ENCODE measurements at regions not wholly inside any gene's neighbourhood (a gene's known extent, or its start where the extent isn't known, plus 50 kb on each side); places are given as distances from the start of the nearest gene placed in this dataset.

GRCh38 chr2:196251132-196251531 is 79.8 kb upstream of the STK17B start:
- Histone ChIP-seq H3K79me2 (no peaks in the 10 kb centered on the region), H3K9me3 (ENCODE audit: low read depth) (no peaks in the 10 kb centered on the region), H3K27me3 (no peaks in the 10 kb centered on the region), H4K20me1 (ENCODE audit: insufficient read depth, poor library complexity, severe bottlenecking) (no peaks in the 10 kb centered on the region), H3K36me3 (replicated peaks; ENCODE audit: insufficient read depth, low read depth) (no peaks in the 10 kb centered on the region), H3K4me3 (no peak overlapping the region), H3K4me2 (no peak overlapping the region), H3K9me2 (replicated peaks; ENCODE audit: insufficient read depth) (no peaks in the 10 kb centered on the region), H2AFZ (no peak overlapping the region), H3K4me1 (ENCODE audit: insufficient read depth) (peaks cover 11% of the 10 kb centered on the region), H3K27ac (no peak overlapping the region)
- DNase-seq (ENCODE audit: low spot score): no peak
- 100% methylated on average over 3 of the region's 3 CpGs for WGBS (ENCODE audit: low lambda C conversion rate, missing lambda C conversion rate)
- no peak for TF ChIP-seq CTCF (IDR thresholded peaks at IDR 0.05; ENCODE audit: poor library complexity)
- TF ChIP-seq EZH2phosphoT487 (IDR thresholded peaks at IDR 0.05; ENCODE audit: low read depth, severe bottlenecking, unreplicated experiment): no peak

GRCh38 chr2:196252408-196253115 is 81.2 kb upstream of the STK17B start:
- Histone ChIP-seq H3K9me2 (replicated peaks; ENCODE audit: insufficient read depth) (no peaks in the 10 kb centered on the region), H3K27me3 (no peaks in the 10 kb centered on the region), H3K9me3 (ENCODE audit: low read depth) (no peaks in the 10 kb centered on the region), H4K20me1 (ENCODE audit: insufficient read depth, poor library complexity, severe bottlenecking) (no peaks in the 10 kb centered on the region), H2AFZ (no peak overlapping the region), H3K4me3 (no peak overlapping the region), H3K27ac (no peak overlapping the region), H3K4me2 (no peak overlapping the region), H3K4me1 (ENCODE audit: insufficient read depth) (peaks cover 4% of the 10 kb centered on the region), H3K36me3 (replicated peaks; ENCODE audit: insufficient read depth, low read depth) (no peaks in the 10 kb centered on the region), H3K79me2 (no peaks in the 10 kb centered on the region)
- no peak for TF ChIP-seq EZH2phosphoT487 (IDR thresholded peaks at IDR 0.05; ENCODE audit: low read depth, severe bottlenecking, unreplicated experiment)
- no peak for TF ChIP-seq EZH2 (IDR thresholded peaks at IDR 0.05; ENCODE audit: borderline replicate concordance)
- no peak for TF ChIP-seq CTCF (IDR thresholded peaks at IDR 0.05; ENCODE audit: poor library complexity)
- 100% methylated on average over 1 of the region's 1 CpG for WGBS (ENCODE audit: low lambda C conversion rate, missing lambda C conversion rate)
- DNase-seq (ENCODE audit: low spot score): no peak

GRCh38 chr2:196253116-196253480 is 81.7 kb upstream of the STK17B start:
- TF ChIP-seq EZH2phosphoT487 (IDR thresholded peaks at IDR 0.05; ENCODE audit: low read depth, severe bottlenecking, unreplicated experiment) (no peak), CTCF (IDR thresholded peaks at IDR 0.05; ENCODE audit: poor library complexity) (no peak), EZH2 (IDR thresholded peaks at IDR 0.05; ENCODE audit: borderline replicate concordance) (no peak)
- Histone ChIP-seq H3K36me3 (replicated peaks; ENCODE audit: insufficient read depth, low read depth) (no peaks in the 10 kb centered on the region), H3K79me2 (no peaks in the 10 kb centered on the region), H3K27ac (no peak overlapping the region), H2AFZ (no peak overlapping the region), H3K9me3 (ENCODE audit: low read depth) (no peaks in the 10 kb centered on the region), H3K27me3 (no peaks in the 10 kb centered on the region), H3K4me1 (ENCODE audit: insufficient read depth) (peaks cover 4% of the 10 kb centered on the region), H3K4me3 (no peak overlapping the region), H3K9me2 (replicated peaks; ENCODE audit: insufficient read depth) (no peaks in the 10 kb centered on the region), H3K4me2 (no peak overlapping the region), H4K20me1 (ENCODE audit: insufficient read depth, poor library complexity, severe bottlenecking) (no peaks in the 10 kb centered on the region)
- DNase-seq (ENCODE audit: low spot score): no peak

- 85% methylated on average over 1 of the region's 1 CpG for WGBS (ENCODE audit: low lambda C conversion rate, missing lambda C conversion rate)
- Histone ChIP-seq H2AFZ (no peak overlapping the region), H3K4me2 (no peak overlapping the region), H3K36me3 (replicated peaks; ENCODE audit: insufficient read depth, low read depth) (no peaks in the 10 kb centered on the region), H3K27ac (no peak overlapping the region), H3K4me3 (no peak overlapping the region), H4K20me1 (ENCODE audit: insufficient read depth, poor library complexity, severe bottlenecking) (no peaks in the 10 kb centered on the region), H3K4me1 (ENCODE audit: insufficient read depth) (peaks cover 15% of the 10 kb centered on the region), H3K27me3 (no peaks in the 10 kb centered on the region), H3K9me3 (ENCODE audit: low read depth) (no peaks in the 10 kb centered on the region), H3K79me2 (peaks cover 5% of the 10 kb centered on the region), H3K9me2 (replicated peaks; ENCODE audit: insufficient read depth) (no peaks in the 10 kb centered on the region)
- DNase-seq (ENCODE audit: low spot score): no peak
- TF ChIP-seq CTCF (IDR thresholded peaks at IDR 0.05; ENCODE audit: poor library complexity): no peak
- TF ChIP-seq EZH2 (IDR thresholded peaks at IDR 0.05; ENCODE audit: borderline replicate concordance): no peak
- no peak for TF ChIP-seq EZH2phosphoT487 (IDR thresholded peaks at IDR 0.05; ENCODE audit: low read depth, severe bottlenecking, unreplicated experiment)
These were observed 85.2 kb upstream of the STK17B start for GRCh38 chr2:196256585-196256984.

All from hepatocyte (in vitro differentiated cells).